ENCODE measurements at regions not wholly inside any gene's neighbourhood (a gene's known extent, or its start where the extent isn't known, plus 50 kb on each side); places are given as distances from the start of the nearest gene placed in this dataset.

DNA sequence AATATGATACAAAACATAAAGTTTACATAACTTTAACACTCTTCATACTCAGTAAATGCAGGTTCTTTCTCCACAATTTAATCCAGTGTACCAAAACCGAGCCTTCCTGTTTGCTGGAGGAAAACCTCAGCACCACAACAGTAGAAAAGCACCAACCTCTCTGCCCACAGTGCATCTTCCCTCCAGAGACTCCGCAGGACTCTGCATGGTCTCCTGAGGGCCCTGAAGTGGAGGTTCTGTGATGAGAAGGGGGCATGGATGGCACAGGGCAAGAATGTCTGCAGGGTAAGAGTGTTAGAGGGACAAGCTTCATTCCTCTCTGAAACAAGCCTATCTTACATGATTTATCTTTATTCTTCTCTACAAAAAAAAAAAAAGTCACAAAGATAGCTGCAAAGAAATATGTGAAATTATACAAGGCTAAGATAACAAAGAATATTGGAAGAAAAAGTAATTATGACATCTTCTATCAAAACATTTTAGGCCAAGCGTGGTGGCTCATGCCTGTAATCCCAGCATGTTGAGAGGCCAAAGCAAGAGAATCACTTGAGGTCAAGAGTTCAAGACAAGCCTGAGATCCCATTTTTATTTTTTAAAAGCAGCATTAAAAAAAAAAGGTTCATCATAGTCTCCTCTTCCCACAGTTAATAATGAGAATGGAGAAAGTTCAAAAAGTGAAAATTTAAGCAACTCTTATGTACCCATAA lies 102.0 kb downstream of the VPREB1 start:
- no peak for DNase-seq

DNA sequence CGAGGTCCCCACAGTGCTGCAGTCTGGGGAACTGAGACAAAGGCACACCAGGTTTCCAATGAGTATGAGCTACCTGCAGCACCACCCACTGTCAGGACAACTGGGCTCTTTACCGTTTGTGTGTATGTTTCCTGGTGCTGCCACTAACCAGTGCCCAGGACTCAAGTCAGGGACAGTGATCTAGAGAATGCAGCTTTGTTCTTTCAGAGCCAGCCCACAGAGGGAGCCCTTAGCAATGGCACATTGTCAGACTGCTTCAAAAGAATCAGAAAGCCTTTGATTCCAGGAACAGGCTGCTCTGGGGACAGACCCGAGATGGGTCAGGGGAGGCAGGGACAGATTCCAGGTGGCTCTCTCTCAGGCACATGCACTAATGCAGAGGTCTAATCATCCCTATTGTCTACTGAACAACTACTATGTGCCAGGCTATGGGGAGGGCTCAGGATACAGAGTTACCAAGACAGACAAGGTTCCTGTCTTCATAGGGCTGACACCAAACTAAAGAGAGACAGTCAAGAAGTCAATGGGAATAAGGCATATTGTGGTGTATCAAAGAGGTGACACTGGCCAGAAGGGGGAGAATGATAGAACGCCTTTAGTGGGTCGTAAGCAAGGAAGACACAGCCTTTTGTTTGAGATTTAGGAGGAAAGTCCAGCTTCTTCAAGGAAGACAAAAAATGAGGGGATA lies 103.7 kb downstream of the VPREB1 start:
- peak; percentile 43 for DNase-seq

DNA sequence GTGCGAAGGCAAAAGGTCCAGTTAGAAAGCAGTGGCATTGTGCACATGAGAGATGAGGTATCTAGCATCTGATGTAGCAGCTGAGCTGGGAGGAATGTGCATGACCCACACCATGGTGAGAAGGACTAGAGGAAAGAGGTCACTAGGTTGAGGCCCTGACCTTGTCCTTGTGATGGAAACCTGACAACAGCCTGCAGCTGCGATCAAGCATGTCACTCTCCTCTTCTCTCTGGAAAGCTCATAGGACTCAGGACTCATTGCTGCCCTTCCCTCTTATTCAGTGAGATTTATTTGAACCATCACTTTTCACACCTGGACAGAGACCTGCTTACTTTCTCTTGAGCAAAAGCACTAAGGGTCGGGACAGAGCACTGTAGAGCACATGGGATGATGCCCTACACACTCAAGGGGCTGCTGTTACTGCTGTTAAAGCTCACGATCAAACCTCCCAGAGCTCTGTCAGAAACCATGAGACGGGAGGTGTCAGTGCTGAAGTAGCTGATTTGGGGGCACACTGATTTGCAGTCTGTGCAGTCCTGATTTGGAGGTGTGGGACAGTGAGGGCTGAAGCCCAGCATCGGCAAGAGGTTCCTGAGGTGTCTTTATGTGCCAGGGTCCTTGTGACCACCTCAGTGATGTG lies 104.3 kb downstream of the VPREB1 start:
- DNase-seq, result no peak

GRCh38 chr22:22349455-22349836 lies 104.9 kb downstream of the VPREB1 start:
- DNase-seq, result peak; percentile 12

DNA sequence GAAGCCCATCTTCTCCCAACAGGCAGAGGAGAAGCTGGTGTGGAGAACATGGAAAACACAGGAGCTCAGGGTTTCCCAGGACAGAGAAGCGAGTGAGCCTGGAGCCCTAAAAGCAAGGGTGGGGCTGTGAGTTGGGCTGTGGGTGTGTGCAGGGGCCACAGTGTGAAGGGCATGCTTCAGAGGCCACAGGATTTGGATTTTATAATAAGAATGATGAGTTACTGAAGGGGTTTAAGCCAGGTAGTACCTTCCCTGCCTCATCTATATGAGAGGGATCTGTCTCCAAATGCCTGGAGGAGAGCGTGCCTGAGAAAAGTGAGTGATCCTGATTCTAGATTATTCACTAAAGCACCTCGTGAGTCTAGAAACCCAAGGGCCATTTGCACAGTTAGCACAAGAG lies 106.8 kb downstream of the VPREB1 start:
- no peak for DNase-seq

GRCh38 chr22:22352371-22352999 lies 107.9 kb downstream of the VPREB1 start:
- no peak for DNase-seq

GRCh38 chr22:22355096-22355834 lies 110.7 kb downstream of the VPREB1 start:
- DNase-seq, result no peak

GRCh38 chr22:22357024-22357883 lies 112.7 kb downstream of the VPREB1 start:
- DNase-seq, result peak; percentile 86

DNA sequence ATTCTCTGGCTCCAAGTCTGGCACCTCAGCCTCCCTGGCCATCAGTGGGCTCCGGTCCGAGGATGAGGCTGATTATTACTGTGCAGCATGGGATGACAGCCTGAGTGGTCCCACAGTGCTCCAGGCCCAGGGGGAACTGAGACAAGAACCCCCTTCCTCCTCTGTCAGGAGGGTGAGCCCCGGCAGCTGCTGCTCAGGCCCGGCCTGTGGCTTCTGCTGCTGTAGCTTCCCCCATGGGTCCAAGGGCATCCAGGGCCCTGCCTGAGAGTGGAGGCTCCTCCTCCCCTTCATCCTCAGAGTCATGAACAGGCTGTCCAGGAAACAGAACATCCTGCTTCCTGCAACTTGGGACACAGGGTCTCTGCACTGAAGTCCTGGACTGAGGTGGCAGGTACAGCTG lies 113.6 kb downstream of the VPREB1 start:
- DNase-seq, result no peak

GRCh38 chr22:22358686-22359085 lies 114.1 kb downstream of the VPREB1 start:
- no peak for DNase-seq

DNA sequence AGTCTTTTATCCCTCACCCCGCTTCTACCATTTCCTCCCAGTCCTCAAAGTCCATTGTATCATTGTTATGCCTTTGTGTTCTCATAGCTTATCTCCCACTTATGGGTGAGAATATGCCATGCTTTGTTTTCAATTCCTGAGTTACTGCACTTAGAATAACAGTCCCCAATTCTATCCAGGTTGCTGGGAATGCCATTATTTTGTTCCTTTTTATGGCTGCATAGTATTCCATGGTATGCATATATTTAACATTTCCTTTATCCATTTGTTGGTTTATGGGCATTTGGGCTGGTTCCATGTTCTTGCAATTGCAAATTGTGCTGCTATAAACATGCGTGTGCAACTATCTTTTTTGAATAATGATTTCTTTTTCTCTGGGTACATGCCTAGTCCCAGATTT lies 114.9 kb downstream of the VPREB1 start:
- no peak for DNase-seq

DNA sequence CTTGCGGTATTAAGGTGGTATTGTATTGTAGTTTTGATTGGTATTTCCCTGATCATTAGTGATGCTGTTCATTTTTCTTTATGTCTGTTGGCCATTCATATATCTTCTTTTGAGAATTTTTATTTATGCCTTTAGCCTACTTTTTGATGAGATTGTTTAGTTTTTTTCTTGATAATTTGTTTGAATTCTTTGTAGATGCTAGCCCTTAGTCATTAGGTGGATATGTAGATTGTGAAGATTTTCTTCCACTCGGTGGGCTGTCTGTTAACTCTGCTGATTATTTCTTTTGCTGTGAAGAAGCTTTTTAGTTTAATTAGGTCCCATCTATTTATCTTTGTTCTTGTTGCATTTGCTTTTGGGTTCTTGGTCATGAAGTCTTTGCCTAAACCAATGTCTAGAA lies 115.4 kb downstream of the VPREB1 start:
- DNase-seq, result no peak

DNA sequence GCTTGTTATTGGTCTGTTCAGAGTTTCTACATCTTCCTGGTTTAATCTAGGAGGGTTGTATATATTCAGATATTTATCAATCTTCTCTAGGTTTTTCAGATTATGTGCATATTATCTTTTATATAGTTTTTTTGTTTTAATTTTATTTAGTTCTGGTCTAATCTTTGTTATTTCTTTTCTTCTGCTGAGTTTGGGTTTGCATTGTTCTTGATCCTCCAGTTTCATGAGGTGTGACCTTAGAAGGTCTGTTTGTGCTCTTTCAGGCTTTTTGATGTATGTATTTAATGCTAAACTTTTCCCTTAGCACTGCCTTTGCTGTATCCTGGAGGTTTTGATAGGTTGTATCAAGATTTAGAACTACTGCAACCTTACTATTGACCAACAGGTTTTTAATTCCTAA lies 117.7 kb downstream of the VPREB1 start:
- DNase-seq, result no peak

DNA sequence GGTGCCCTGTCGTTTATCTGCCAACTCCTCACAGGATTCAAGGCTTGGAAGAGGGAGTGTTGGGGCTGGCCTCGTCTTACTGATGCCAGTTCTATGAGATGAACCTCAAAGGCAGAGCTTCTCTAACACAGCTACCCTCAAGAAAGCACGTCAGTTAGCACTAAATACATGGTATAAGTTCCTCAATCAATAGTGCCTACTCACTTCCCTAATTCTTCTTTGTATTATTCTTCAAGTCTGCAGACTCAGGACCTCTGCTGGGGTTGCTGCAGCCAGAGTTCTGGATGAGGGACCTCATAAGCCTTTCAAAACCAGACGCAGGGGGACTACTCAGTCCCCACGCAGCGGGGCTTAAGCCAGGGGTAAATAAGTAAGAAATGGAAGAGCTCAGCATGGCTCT lies 118.3 kb downstream of the VPREB1 start:
- DNase-seq, result no peak

- DNase-seq, result no peak
Observed at GRCh38 chr22:22364207-22364606, 119.6 kb downstream of the VPREB1 start.

- no peak for DNase-seq
Observed at GRCh38 chr22:22366537-22366936, 122.0 kb downstream of the VPREB1 start.

DNA sequence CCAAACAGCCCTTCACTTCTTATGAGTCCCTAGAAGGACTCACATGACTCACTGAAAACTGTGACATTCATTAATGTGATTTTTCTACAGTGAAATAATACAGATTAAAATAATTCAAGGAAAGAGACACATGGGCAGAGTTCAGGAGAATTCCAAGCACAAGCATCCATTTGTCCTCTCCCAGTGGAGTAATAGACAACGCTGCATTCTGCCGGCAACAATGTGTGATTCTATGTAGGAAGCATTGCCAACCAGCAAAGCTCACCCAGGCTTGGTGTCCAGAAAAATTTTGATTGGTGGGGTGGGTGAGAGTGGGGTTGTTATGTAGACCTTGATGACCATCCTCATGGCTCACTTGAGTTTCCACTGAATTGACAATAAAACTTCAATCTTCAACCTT lies 123.9 kb downstream of the VPREB1 start:
- no peak for DNase-seq

DNA sequence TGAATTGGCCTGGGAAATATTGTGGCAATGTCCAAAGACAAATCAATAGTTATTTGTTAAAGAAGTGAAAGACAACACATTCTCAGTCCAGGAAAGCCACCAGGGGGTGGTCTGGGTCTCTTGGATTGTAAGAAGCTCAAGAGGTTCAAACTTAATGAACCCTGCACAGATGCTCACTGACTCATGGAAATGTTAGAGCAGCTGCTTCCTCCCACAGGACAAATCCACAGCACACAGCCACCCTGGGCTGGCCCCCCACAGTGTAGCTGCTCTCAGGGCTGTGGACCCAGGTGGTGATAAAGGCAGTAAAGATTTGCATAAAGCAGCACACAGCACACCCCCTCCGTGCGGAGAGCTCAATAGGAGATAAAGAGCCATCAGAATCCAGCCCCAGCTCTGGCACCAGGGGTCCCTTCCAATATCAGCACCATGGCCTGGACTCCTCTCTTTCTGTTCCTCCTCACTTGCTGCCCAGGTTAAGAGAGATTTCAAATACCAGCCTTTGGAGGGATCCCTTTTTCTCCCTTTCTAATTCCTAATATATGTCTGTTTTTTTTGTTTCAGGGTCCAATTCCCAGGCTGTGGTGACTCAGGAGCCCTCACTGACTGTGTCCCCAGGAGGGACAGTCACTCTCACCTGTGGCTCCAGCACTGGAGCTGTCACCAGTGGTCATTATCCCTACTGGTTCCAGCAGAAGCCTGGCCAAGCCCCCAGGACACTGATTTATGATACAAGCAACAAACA lies 124.8 kb downstream of the VPREB1 start:
- DNase-seq, result peak; percentile 83

DNA sequence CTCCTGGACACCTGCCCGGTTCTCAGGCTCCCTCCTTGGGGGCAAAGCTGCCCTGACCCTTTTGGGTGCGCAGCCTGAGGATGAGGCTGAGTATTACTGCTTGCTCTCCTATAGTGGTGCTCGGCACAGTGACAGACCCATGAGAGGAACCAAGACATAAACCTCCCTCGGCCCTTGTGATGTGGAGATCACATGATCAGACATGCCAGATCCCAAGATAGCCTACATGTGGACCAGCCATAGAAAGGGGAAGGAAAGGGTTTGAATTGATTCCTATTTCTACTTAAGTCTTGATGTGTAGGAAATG lies 125.3 kb downstream of the VPREB1 start:
- DNase-seq, result no peak

DNA sequence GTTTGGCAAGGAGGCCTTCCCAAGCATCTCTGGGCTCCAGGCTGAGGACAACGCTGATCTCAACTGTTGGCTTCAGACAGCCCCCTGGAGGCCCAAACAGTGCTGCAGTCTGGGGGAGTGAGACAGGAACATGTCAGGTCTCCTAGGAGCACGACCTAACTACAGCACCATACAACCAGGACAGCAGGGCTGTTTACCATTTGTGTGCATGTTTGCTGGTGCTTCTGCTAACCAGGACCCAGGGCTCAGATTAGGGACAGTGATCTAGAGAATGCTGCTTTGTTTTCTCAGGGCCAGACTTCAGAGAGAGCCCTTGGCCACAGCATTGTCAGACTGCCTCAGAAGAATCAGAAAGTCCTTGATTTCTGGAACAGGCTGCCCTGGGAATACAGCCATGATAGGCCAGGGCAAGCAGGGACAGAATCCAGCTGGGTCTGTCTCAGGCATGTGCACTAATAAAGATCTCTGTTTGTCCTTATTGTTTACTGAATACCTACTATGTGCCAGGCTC lies 126.5 kb downstream of the VPREB1 start:
- DNase-seq, result peak; percentile 10

DNA sequence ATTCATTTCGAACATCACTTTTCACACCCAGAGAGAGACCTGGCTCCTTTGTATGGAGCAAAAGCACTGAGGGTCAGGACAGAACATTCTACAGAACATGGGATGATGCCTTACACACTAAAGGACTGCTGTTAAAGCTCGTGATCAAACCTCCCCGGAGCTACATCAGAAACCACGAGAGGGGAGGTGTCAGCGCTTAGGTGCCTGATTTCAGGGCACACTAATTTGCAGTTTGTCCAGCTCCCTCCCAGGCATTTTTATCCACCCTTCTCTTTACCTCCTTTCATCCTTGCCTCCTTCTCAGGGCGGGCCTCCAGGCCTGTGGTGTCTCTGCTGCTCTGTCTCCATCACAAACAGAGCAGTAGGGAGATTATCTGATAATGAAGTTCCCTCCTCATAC lies 127.5 kb downstream of the VPREB1 start:
- no peak for DNase-seq

Measured in DMS53 (cell line).